HG02938 (cell line): ENCODE measurements at regions not wholly inside any gene's neighbourhood (a gene's known extent, or its start where the extent isn't known, plus 50 kb on each side); places are given as distances from the start of the nearest gene placed in this dataset.
"Not testable (repeated sequence)": the region's sequence is repeated elsewhere in the genome, so short reads cannot be mapped to it uniquely, and the experiment has no call there.

Experiments
- ATAC-seq: cut with Tn5 transposase; IDR thresholded peaks from one replicate; pipeline ENCODE4 v1.9.1; 2021; ENCODE audit warnings: mild to moderate bottlenecking, moderate library complexity; ENCODE audit not compliant: unreplicated experiment

- ATAC-seq, result no peak
Measured at GRCh38 chr10:9299966-9300365, 1245.5 kb downstream of the GATA3 start.

- ATAC-seq, result no peak
Measured at GRCh38 chr10:9301148-9301547, 1246.7 kb downstream of the GATA3 start.

- ATAC-seq, result no peak
Measured at GRCh38 chr10:9301554-9301953, 1247.1 kb downstream of the GATA3 start.

- no peak for ATAC-seq
Measured at GRCh38 chr10:9302140-9302746, 1247.8 kb downstream of the GATA3 start.

GRCh38 chr10:9305018-9305655 is 1250.6 kb downstream of the GATA3 start:
- ATAC-seq, result no peak

- no peak for ATAC-seq
Measured at GRCh38 chr10:9311702-9312499, 1257.4 kb downstream of the GATA3 start.

GRCh38 chr10:9315292-9315691 is 1260.8 kb downstream of the GATA3 start:
- ATAC-seq, result no peak

- peak; percentile 84 for ATAC-seq
Measured at GRCh38 chr10:9331583-9332008, 1277.1 kb downstream of the GATA3 start.

- no peak for ATAC-seq
Measured at GRCh38 chr10:9334270-9334669, 1279.8 kb downstream of the GATA3 start.

- no peak for ATAC-seq
Measured at GRCh38 chr10:9339716-9340115, 1285.2 kb downstream of the GATA3 start.

- ATAC-seq, result peak; percentile 68
Measured at GRCh38 chr10:9342885-9343570, 1288.5 kb downstream of the GATA3 start.

- ATAC-seq, result not testable (repeated sequence)
Measured at GRCh38 chr10:9347933-9348332, 1293.4 kb downstream of the GATA3 start.

GRCh38 chr10:9357471-9357870 is 1303.0 kb downstream of the GATA3 start:
- ATAC-seq, result no peak

GRCh38 chr10:9362721-9363120 is 1308.2 kb downstream of the GATA3 start:
- ATAC-seq, result no peak

- ATAC-seq, result no peak
Measured at GRCh38 chr10:9379183-9379582, 1324.7 kb downstream of the GATA3 start.

- ATAC-seq, result no peak
Measured at GRCh38 chr10:9381733-9382532, 1327.4 kb downstream of the GATA3 start.

GRCh38 chr10:9382533-9382866 is 1328.0 kb downstream of the GATA3 start:
- ATAC-seq, result no peak

GRCh38 chr10:9390516-9390915 is 1336.0 kb downstream of the GATA3 start:
- no peak for ATAC-seq

GRCh38 chr10:9399275-9399983 is 1344.9 kb downstream of the GATA3 start:
- ATAC-seq, result no peak

GRCh38 chr10:9402067-9402466 is 1347.6 kb downstream of the GATA3 start:
- ATAC-seq, result not testable (repeated sequence)
